ENCODE measurements at regions not wholly inside any gene's neighbourhood (a gene's known extent, or its start where the extent isn't known, plus 50 kb on each side); places are given as distances from the start of the nearest gene placed in this dataset.

DNA sequence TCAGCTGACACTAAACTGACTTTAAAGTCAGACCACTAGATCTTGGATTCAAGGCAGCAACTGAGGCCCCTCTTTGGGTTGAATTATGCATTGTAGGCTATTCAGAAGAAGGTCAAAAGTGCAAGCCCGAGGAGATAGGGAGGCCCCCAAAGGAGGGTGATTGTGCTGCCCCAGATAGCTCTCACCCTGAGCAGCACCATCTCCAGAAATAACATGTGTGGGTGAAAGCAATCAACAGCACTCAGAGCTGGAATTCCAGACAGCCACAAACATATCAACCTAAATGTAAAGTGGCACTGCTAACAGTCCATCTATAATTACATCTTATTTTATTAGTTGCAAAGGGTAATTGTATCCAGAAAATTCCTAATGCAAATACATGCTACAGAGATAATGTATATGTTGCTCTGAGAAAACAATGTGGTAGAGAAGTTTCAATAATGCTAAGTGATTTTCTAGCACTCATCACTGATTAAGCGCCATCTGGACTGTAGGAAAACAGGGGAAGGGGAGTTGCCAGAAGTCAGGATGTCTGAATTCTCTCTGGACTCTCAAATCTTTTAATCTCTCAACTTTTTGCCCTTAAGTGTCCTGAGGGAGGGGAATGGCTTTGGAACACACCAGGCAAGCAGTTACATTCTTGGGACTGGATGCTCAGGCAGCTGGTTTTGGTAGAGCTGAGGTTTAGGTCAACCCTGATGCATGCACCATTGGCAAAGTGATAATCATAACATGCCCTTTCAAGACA, 61.8 kb upstream of the SFRP2 start:
- no peak for DNase-seq (ENCODE audit: low read depth)
- no peak overlapping the region for H3K4me3 ChIP-seq (ENCODE audit: low read depth, low read length)

DNA sequence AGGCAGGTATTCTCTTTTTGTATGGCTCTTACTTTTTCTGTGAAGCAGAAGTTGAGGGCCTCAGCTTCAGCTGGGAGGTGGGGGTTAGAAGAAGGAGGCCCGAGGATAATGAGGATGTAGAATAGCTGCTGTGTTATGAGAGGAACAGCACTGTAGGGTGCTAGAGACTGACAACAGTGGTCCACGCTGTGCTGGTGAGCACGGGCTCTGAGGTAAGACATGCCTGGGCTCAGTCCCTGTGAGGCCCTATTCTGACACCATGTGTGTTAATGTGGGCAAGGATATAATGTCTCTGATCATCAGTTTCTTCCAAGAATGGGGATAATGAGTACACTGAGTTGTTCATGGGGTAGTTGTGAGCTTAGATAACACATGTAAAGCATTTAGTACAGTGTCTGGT, 55.3 kb upstream of the SFRP2 start:
- no peak overlapping the region for H3K4me3 ChIP-seq (ENCODE audit: low read depth, low read length)
- TF ChIP-seq POLR2A (IDR thresholded peaks at IDR 0.05; ENCODE audit: extremely low read depth, insufficient read length) (no peak), MYC (IDR thresholded peaks at IDR 0.05; ENCODE audit: low read depth, low read length) (no peak)
- TF ChIP-seq, protein P1, sequence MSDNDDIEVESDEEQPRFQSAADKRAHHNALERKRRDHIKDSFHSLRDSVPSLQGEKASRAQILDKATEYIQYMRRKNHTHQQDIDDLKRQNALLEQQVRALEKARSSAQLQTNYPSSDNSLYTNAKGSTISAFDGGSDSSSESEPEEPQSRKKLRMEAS (IDR thresholded peaks at IDR 0.05; ENCODE audit: low read depth, low read length), result no peak
- TF ChIP-seq, protein P2, sequence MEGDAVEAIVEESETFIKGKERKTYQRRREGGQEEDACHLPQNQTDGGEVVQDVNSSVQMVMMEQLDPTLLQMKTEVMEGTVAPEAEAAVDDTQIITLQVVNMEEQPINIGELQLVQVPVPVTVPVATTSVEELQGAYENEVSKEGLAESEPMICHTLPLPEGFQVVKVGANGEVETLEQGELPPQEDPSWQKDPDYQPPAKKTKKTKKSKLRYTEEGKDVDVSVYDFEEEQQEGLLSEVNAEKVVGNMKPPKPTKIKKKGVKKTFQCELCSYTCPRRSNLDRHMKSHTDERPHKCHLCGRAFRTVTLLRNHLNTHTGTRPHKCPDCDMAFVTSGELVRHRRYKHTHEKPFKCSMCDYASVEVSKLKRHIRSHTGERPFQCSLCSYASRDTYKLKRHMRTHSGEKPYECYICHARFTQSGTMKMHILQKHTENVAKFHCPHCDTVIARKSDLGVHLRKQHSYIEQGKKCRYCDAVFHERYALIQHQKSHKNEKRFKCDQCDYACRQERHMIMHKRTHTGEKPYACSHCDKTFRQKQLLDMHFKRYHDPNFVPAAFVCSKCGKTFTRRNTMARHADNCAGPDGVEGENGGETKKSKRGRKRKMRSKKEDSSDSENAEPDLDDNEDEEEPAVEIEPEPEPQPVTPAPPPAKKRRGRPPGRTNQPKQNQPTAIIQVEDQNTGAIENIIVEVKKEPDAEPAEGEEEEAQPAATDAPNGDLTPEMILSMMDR (IDR thresholded peaks at IDR 0.05; ENCODE audit: low read depth, low read length), result no peak
- no peak for DNase-seq (ENCODE audit: low read depth)

More for the DNA sequence above, 61.8 kb upstream of the SFRP2 start:
- TF ChIP-seq, protein P1 (IDR thresholded peaks at IDR 0.05; ENCODE audit: low read depth, low read length), result no peak
- TF ChIP-seq, protein P2 (IDR thresholded peaks at IDR 0.05; ENCODE audit: low read depth, low read length), result no peak
- TF ChIP-seq MYC (IDR thresholded peaks at IDR 0.05; ENCODE audit: low read depth, low read length) (no peak), POLR2A (IDR thresholded peaks at IDR 0.05; ENCODE audit: extremely low read depth, insufficient read length) (no peak)

All from NB4 (cell line).